Stomach (tissue), 4 donors: ENCODE measurements at regions not wholly inside any gene's neighbourhood (a gene's known extent, or its start where the extent isn't known, plus 50 kb on each side); places are given as distances from the start of the nearest gene placed in this dataset.

ENCODE experiments used
- EP300 ChIP-seq: sonication (generic); formaldehyde crosslinking; IDR thresholded peaks from one replicate; pipeline ENCODE4 v1.6.1; 2017; ENCODE audit warnings: antibody characterized with exemption
- POLR2A ChIP-seq, 4 donors: fragments of 450-650 bp; IDR thresholded peaks; one replicate each; pipeline ENCODE4 v1.6.1; 2016; ENCODE audit warnings: antibody characterized with exemption in 4 of 4, control low read depth in 2 of 4, mild to moderate bottlenecking in 1 of 4, moderate library complexity in 1 of 4
- POLR2AphosphoS5 ChIP-seq, 3 donors: sonication (generic); formaldehyde crosslinking; IDR thresholded peaks; one replicate each; pipeline ENCODE4 v1.6.1; 2016; ENCODE audit warnings: antibody characterized with exemption in 3 of 3
- TF ChIP-seq, protein P1 (sequence below), 7 experiments: fragments of 450-650 bp in 4 of 7; fragments of 200-600 bp in 3 of 7; sonication (generic) in 3 of 7; IDR thresholded peaks; one replicate each; pipeline ENCODE4 v1.5.1; 2016 to 2019; ENCODE audit warnings: antibody characterized with exemption in 7 of 7, control low read depth in 2 of 7, mild to moderate bottlenecking in 1 of 7

DNA sequence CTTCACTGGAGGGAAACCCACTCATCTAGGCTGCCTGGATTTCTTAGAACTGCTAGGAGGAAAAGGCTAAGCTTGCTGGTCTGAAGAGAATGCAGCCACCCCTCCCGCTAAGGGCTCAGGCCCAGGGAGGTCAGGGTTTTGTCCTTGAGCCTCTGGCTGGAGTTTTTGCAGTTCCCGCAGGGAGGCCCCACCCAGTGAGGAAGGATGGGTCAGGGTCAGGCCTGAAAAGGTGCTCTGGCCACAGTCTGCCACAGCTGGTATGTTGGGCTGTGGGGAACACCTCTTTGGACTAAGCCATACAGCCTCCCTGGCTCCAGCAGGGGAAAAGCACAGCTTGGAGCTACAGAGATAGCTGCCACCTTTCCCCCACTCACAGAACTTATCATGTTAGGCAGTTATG is 71.4 kb upstream of the PAPPA2 start:
- TF ChIP-seq, protein P1, sequence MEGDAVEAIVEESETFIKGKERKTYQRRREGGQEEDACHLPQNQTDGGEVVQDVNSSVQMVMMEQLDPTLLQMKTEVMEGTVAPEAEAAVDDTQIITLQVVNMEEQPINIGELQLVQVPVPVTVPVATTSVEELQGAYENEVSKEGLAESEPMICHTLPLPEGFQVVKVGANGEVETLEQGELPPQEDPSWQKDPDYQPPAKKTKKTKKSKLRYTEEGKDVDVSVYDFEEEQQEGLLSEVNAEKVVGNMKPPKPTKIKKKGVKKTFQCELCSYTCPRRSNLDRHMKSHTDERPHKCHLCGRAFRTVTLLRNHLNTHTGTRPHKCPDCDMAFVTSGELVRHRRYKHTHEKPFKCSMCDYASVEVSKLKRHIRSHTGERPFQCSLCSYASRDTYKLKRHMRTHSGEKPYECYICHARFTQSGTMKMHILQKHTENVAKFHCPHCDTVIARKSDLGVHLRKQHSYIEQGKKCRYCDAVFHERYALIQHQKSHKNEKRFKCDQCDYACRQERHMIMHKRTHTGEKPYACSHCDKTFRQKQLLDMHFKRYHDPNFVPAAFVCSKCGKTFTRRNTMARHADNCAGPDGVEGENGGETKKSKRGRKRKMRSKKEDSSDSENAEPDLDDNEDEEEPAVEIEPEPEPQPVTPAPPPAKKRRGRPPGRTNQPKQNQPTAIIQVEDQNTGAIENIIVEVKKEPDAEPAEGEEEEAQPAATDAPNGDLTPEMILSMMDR (IDR thresholded peaks at IDR 0.05): no peak
- TF ChIP-seq POLR2AphosphoS5 (IDR thresholded peaks at IDR 0.05) (no peak), EP300 (no peak), POLR2A (IDR thresholded peaks at IDR 0.05) (no peak)
